ENCODE measurements at regions not wholly inside any gene's neighbourhood (a gene's known extent, or its start where the extent isn't known, plus 50 kb on each side); places are given as distances from the start of the nearest gene placed in this dataset.

- TF ChIP-seq CTCF (IDR thresholded peaks at IDR 0.05) = no peak
- no peak for TF ChIP-seq POLR2A (IDR thresholded peaks at IDR 0.05)
Measured at GRCh38 chr13:94816256-94816655, 103.9 kb upstream of the SOX21 start.
